ENCODE measurements at regions not wholly inside any gene's neighbourhood (a gene's known extent, or its start where the extent isn't known, plus 50 kb on each side); places are given as distances from the start of the nearest gene placed in this dataset.

DNA sequence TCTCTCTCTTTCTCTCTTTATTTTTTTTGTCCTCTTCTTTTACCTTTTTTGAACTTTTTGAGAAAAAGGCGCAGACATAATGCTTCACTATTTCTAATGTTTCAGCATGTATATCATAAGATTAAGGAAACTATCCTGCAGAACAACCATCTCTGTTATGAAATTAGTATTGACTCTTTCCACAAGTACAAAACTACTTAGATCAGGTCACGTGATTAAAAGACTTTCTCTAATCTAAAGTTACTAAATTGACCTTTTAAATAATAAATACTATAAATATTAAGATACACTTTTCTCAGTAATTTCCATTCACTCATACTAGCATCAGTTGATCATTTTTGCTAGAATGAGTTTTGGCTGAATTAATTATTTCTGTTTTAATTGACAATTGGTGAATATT lies 844.5 kb upstream of the LRFN5 start:
- Histone ChIP-seq H4K20me1 (replicated peaks; ENCODE audit: insufficient read depth) (no peaks in the 10 kb centered on the region), H2AFZ (no peak overlapping the region), H3K4me2 (no peak overlapping the region), H3K4me1 (ENCODE audit: insufficient read depth) (peaks cover 9% of the 10 kb centered on the region; the same call in 1 of the 2 replicates), H3K36me3 (ENCODE audit: insufficient read depth) (no peaks in the 10 kb centered on the region), H3K79me2 (replicated peaks; ENCODE audit: insufficient read depth) (no peaks in the 10 kb centered on the region), H3K4me3 (no peak overlapping the region), H3K27me3 (ENCODE audit: insufficient read depth) (no peaks in the 10 kb centered on the region), H3F3A (replicated peaks; ENCODE audit: low read depth) (no peaks in the 10 kb centered on the region), H3K9me2 (ENCODE audit: insufficient read depth) (no peaks in the 10 kb centered on the region), H3K27ac (ENCODE audit: low read depth) (no peak overlapping the region)
- Mint-ChIP-seq H3K9me3 (no peaks in the 10 kb centered on the region; the same call in 2 of the 3 replicates), H3K4me1 (peaks cover 26% of the 10 kb centered on the region), H3K4me3 (no peak overlapping the region), H3K27ac (no peak overlapping the region), H3K36me3 (ENCODE audit: low read depth) (no peaks in the 10 kb centered on the region), H3K27me3 (ENCODE audit: insufficient read depth, low read depth, poor library complexity) (peaks cover 2% of the 10 kb centered on the region)
- DNase-seq (ENCODE audit: low spot score) (no peak), ATAC-seq (no peak)
- TF ChIP-seq JUNB (IDR thresholded peaks at IDR 0.05; ENCODE audit: unreplicated experiment): no peak
- TF ChIP-seq, protein P1, sequence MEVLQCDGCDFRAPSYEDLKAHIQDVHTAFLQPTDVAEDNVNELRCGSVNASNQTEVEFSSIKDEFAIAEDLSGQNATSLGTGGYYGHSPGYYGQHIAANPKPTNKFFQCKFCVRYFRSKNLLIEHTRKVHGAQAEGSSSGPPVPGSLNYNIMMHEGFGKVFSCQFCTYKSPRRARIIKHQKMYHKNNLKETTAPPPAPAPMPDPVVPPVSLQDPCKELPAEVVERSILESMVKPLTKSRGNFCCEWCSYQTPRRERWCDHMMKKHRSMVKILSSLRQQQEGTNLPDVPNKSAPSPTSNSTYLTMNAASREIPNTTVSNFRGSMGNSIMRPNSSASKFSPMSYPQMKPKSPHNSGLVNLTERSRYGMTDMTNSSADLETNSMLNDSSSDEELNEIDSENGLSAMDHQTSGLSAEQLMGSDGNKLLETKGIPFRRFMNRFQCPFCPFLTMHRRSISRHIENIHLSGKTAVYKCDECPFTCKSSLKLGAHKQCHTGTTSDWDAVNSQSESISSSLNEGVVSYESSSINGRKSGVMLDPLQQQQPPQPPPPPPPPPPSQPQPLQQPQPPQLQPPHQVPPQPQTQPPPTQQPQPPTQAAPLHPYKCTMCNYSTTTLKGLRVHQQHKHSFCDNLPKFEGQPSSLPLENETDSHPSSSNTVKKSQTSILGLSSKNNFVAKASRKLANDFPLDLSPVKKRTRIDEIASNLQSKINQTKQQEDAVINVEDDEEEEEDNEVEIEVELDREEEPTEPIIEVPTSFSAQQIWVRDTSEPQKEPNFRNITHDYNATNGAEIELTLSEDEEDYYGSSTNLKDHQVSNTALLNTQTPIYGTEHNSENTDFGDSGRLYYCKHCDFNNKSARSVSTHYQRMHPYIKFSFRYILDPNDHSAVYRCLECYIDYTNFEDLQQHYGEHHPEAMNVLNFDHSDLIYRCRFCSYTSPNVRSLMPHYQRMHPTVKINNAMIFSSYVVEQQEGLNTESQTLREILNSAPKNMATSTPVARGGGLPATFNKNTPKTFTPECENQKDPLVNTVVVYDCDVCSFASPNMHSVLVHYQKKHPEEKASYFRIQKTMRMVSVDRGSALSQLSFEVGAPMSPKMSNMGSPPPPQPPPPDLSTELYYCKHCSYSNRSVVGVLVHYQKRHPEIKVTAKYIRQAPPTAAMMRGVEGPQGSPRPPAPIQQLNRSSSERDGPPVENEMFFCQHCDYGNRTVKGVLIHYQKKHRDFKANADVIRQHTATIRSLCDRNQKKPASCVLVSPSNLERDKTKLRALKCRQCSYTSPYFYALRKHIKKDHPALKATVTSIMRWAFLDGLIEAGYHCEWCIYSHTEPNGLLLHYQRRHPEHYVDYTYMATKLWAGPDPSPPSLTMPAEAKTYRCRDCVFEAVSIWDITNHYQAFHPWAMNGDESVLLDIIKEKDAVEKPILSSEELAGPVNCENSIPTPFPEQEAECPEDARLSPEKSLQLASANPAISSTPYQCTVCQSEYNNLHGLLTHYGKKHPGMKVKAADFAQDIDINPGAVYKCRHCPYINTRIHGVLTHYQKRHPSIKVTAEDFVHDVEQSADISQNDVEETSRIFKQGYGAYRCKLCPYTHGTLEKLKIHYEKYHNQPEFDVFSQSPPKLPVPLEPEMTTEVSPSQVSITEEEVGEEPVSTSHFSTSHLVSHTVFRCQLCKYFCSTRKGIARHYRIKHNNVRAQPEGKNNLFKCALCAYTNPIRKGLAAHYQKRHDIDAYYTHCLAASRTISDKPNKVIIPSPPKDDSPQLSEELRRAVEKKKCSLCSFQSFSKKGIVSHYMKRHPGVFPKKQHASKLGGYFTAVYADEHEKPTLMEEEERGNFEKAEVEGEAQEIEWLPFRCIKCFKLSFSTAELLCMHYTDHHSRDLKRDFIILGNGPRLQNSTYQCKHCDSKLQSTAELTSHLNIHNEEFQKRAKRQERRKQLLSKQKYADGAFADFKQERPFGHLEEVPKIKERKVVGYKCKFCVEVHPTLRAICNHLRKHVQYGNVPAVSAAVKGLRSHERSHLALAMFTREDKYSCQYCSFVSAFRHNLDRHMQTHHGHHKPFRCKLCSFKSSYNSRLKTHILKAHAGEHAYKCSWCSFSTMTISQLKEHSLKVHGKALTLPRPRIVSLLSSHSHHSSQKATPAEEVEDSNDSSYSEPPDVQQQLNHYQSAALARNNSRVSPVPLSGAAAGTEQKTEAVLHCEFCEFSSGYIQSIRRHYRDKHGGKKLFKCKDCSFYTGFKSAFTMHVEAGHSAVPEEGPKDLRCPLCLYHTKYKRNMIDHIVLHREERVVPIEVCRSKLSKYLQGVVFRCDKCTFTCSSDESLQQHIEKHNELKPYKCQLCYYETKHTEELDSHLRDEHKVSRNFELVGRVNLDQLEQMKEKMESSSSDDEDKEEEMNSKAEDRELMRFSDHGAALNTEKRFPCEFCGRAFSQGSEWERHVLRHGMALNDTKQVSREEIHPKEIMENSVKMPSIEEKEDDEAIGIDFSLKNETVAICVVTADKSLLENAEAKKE (CRISPR knock-in tag; IDR thresholded peaks at IDR 0.05): no peak
- no peak for TF ChIP-seq NANOG (IDR thresholded peaks at IDR 0.05; ENCODE audit: borderline replicate concordance)
- TF ChIP-seq ZNF331 (CRISPR knock-in tag; IDR thresholded peaks at IDR 0.05; ENCODE audit: low read depth): no peak
- no peak for TF ChIP-seq CREB1 (CRISPR knock-in tag; IDR thresholded peaks at IDR 0.05; ENCODE audit: low read depth)
- TF ChIP-seq POLR2AphosphoS5 (IDR thresholded peaks at IDR 0.05; ENCODE audit: low read depth): no peak
- TF ChIP-seq EZH2 (IDR thresholded peaks at IDR 0.05; ENCODE audit: low read depth, unreplicated experiment): no peak
- no peak for TF ChIP-seq ZNF114 (CRISPR knock-in tag; IDR thresholded peaks at IDR 0.05)
- TF ChIP-seq, protein P2, sequence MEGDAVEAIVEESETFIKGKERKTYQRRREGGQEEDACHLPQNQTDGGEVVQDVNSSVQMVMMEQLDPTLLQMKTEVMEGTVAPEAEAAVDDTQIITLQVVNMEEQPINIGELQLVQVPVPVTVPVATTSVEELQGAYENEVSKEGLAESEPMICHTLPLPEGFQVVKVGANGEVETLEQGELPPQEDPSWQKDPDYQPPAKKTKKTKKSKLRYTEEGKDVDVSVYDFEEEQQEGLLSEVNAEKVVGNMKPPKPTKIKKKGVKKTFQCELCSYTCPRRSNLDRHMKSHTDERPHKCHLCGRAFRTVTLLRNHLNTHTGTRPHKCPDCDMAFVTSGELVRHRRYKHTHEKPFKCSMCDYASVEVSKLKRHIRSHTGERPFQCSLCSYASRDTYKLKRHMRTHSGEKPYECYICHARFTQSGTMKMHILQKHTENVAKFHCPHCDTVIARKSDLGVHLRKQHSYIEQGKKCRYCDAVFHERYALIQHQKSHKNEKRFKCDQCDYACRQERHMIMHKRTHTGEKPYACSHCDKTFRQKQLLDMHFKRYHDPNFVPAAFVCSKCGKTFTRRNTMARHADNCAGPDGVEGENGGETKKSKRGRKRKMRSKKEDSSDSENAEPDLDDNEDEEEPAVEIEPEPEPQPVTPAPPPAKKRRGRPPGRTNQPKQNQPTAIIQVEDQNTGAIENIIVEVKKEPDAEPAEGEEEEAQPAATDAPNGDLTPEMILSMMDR (conservative IDR thresholded peaks at IDR 0.05; ENCODE audit: low read depth in 2 of 2): no peak
- no peak for TF ChIP-seq EZH2phosphoT487 (IDR thresholded peaks at IDR 0.05; ENCODE audit: unreplicated experiment)
- TF ChIP-seq STAT1 (IDR thresholded peaks at IDR 0.05; ENCODE audit: unreplicated experiment): no peak
- TF ChIP-seq, protein P3, sequence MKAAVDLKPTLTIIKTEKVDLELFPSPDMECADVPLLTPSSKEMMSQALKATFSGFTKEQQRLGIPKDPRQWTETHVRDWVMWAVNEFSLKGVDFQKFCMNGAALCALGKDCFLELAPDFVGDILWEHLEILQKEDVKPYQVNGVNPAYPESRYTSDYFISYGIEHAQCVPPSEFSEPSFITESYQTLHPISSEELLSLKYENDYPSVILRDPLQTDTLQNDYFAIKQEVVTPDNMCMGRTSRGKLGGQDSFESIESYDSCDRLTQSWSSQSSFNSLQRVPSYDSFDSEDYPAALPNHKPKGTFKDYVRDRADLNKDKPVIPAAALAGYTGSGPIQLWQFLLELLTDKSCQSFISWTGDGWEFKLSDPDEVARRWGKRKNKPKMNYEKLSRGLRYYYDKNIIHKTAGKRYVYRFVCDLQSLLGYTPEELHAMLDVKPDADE (IDR thresholded peaks at IDR 0.05): no peak
- TF ChIP-seq, protein P4, sequence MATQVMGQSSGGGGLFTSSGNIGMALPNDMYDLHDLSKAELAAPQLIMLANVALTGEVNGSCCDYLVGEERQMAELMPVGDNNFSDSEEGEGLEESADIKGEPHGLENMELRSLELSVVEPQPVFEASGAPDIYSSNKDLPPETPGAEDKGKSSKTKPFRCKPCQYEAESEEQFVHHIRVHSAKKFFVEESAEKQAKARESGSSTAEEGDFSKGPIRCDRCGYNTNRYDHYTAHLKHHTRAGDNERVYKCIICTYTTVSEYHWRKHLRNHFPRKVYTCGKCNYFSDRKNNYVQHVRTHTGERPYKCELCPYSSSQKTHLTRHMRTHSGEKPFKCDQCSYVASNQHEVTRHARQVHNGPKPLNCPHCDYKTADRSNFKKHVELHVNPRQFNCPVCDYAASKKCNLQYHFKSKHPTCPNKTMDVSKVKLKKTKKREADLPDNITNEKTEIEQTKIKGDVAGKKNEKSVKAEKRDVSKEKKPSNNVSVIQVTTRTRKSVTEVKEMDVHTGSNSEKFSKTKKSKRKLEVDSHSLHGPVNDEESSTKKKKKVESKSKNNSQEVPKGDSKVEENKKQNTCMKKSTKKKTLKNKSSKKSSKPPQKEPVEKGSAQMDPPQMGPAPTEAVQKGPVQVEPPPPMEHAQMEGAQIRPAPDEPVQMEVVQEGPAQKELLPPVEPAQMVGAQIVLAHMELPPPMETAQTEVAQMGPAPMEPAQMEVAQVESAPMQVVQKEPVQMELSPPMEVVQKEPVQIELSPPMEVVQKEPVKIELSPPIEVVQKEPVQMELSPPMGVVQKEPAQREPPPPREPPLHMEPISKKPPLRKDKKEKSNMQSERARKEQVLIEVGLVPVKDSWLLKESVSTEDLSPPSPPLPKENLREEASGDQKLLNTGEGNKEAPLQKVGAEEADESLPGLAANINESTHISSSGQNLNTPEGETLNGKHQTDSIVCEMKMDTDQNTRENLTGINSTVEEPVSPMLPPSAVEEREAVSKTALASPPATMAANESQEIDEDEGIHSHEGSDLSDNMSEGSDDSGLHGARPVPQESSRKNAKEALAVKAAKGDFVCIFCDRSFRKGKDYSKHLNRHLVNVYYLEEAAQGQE (IDR thresholded peaks at IDR 0.05; ENCODE audit: unreplicated experiment): no peak

Data from GM23338 (cell line).